ENCODE measurements at regions not wholly inside any gene's neighbourhood (a gene's known extent, or its start where the extent isn't known, plus 50 kb on each side); places are given as distances from the start of the nearest gene placed in this dataset.
A peak's percentile ranks its signal among the peaks of the same experiment; 100 is the strongest.

DNA sequence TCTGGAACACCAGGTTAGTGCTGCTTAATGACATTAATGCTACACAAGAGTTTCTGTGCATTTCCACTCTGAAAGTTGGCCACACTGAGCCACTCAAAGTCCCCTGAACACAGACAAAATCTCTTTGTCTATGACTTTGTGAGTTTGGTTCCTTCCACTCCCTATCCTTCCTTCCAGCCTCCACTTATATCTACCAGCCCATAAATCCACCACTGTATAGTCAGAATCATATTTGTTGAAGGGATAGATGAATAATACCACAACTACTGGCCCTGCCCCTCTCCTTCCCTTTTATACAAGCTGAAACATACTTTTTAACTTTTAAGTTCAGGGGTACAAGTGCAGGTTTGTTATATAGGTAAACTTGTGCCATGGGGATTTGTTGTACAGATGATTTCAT lies 127.5 kb downstream of the ABHD5 start:
- Mint-ChIP-seq H3K27me3 (ENCODE audit: insufficient read depth) (peaks cover 6% of the 10 kb centered on the region), H3K36me3 (ENCODE audit: low read depth) (no peaks in the 10 kb centered on the region)

DNA sequence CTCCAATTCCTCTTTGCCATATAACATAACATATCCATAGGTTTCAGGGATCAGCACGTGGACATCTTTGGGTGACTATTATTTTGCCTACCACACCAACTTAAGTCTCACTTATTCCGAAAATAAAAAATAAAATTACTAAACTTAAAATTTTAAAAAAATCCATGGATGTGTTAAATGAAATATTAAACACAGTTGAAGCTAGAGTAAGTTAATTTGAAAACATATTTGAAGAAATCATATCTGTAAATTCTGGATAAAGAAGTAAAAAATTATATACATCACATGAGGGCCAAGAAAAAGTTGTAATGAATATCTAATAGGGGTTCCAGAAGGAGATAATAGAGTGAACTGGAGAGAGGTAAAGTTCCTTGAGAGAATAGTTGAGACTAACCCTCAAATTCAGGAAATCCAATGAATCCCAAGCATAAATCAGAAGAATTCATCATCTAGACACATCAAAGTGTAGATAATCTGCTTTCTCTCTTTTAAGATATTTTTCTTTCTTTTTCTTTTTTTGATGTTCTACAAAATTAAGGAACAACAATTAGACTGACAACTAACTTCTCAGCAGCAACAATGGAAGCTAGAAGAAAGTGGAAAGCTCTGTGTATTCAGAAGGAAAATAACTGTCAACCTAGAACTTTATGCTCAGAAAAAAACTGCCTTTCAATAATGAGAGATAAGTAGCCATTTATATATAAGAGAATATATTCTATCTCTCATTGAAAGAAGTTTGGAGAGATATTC lies 147.4 kb downstream of the ABHD5 start:
- Mint-ChIP-seq H3K9me3 (peaks cover 4% of the 10 kb centered on the region), H3K4me1 (no peaks in the 10 kb centered on the region), H3K4me3 (no peak overlapping the region), H3K27ac (no peak overlapping the region), H3K27me3 (ENCODE audit: insufficient read depth) (peaks cover 25% of the 10 kb centered on the region), H3K36me3 (ENCODE audit: low read depth) (no peaks in the 10 kb centered on the region)
- DNase-seq, result no peak
- H3K36me3 ChIP-seq (ENCODE audit: control insufficient read depth, insufficient read depth, low read length), result no peaks in the 10 kb centered on the region
- H3K27ac ChIP-seq (ENCODE audit: low read depth, low read length), result no peak overlapping the region
- no peaks in the 10 kb centered on the region for H3K9me3 ChIP-seq (ENCODE audit: control insufficient read depth, low read length)
- 60% methylated on average over 1 of the region's 2 CpGs; no CpG with 5 or more reads in 1 of the 2 experiments for WGBS, 2 experiments (ENCODE audit: insufficient coverage in 1 of 2, insufficient read length in 1 of 2)
- H3K27me3 ChIP-seq (ENCODE audit: control insufficient read depth, insufficient read depth, low read length, poor library complexity, severe bottlenecking), result peaks cover 10% of the 10 kb centered on the region
- no peak overlapping the region for H3K9ac ChIP-seq (ENCODE audit: extremely low read depth, low read length, poor library complexity, severe bottlenecking)
- H3K4me1 ChIP-seq (ENCODE audit: control insufficient read depth, insufficient read depth, low read length), result no peaks in the 10 kb centered on the region
- H3K4me3 ChIP-seq (ENCODE audit: low read length), result no peak overlapping the region
- TF ChIP-seq, protein P1, sequence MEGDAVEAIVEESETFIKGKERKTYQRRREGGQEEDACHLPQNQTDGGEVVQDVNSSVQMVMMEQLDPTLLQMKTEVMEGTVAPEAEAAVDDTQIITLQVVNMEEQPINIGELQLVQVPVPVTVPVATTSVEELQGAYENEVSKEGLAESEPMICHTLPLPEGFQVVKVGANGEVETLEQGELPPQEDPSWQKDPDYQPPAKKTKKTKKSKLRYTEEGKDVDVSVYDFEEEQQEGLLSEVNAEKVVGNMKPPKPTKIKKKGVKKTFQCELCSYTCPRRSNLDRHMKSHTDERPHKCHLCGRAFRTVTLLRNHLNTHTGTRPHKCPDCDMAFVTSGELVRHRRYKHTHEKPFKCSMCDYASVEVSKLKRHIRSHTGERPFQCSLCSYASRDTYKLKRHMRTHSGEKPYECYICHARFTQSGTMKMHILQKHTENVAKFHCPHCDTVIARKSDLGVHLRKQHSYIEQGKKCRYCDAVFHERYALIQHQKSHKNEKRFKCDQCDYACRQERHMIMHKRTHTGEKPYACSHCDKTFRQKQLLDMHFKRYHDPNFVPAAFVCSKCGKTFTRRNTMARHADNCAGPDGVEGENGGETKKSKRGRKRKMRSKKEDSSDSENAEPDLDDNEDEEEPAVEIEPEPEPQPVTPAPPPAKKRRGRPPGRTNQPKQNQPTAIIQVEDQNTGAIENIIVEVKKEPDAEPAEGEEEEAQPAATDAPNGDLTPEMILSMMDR (conservative IDR thresholded peaks at IDR 0.05), result no peak

More for the DNA sequence above, 127.5 kb downstream of the ABHD5 start:
- H3K36me3 ChIP-seq (ENCODE audit: control insufficient read depth, insufficient read depth, low read length), result no peaks in the 10 kb centered on the region
- H3K9me3 ChIP-seq (ENCODE audit: control insufficient read depth, low read length), result no peaks in the 10 kb centered on the region
- H3K9ac ChIP-seq (ENCODE audit: extremely low read depth, low read length, poor library complexity, severe bottlenecking), result no peak overlapping the region
- H3K9me3 Mint-ChIP-seq, result no peaks in the 10 kb centered on the region
- H3K4me1 ChIP-seq (ENCODE audit: control insufficient read depth, insufficient read depth, low read length), result no peaks in the 10 kb centered on the region
- no peaks in the 10 kb centered on the region for H3K4me1 Mint-ChIP-seq
- no peak overlapping the region for H3K27ac Mint-ChIP-seq
- no peak overlapping the region for H3K4me3 ChIP-seq (ENCODE audit: low read length)
- H3K27me3 ChIP-seq (ENCODE audit: control insufficient read depth, insufficient read depth, low read length, poor library complexity, severe bottlenecking), result peaks cover 12% of the 10 kb centered on the region
- DNase-seq, result no peak
- no peak overlapping the region for H3K4me3 Mint-ChIP-seq
- no peak overlapping the region for H3K27ac ChIP-seq (ENCODE audit: low read depth, low read length)
- TF ChIP-seq, protein P1 (conservative IDR thresholded peaks at IDR 0.05), result no peak

DNA sequence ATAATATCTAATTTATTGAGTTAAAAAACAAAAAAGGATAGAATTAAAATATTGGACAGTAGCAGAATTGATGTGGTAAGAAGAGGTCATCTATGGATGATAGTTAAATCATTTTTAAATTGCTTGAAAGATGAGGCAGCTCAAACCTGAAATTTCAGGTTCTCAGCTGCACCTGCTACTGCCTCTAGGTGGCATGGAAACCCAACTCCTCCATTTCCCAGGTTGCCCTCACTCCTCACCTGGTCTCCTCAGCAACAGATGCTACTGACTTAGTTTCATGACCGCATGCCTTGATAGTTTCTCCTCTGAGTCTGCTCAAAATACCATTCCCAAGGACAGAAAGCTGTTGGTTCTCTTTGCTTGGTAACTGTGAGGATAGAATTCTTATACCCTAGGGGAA lies 148.1 kb downstream of the ABHD5 start:
- H3K4me1 ChIP-seq (ENCODE audit: control insufficient read depth, insufficient read depth, low read length), result no peaks in the 10 kb centered on the region
- Mint-ChIP-seq H3K4me1 (no peaks in the 10 kb centered on the region), H3K27me3 (ENCODE audit: insufficient read depth) (peaks cover 27% of the 10 kb centered on the region), H3K36me3 (ENCODE audit: low read depth) (no peaks in the 10 kb centered on the region), H3K9me3 (peaks cover 4% of the 10 kb centered on the region), H3K4me3 (no peak overlapping the region), H3K27ac (no peak overlapping the region)
- H3K9ac ChIP-seq (ENCODE audit: extremely low read depth, low read length, poor library complexity, severe bottlenecking), result no peak overlapping the region
- TF ChIP-seq, protein P1 (conservative IDR thresholded peaks at IDR 0.05), result peak; percentile 75
- peak; percentile 65 for DNase-seq
- H3K27me3 ChIP-seq (ENCODE audit: control insufficient read depth, insufficient read depth, low read length, poor library complexity, severe bottlenecking), result peaks cover 10% of the 10 kb centered on the region
- no peak overlapping the region for H3K27ac ChIP-seq (ENCODE audit: low read depth, low read length)
- no peaks in the 10 kb centered on the region for H3K9me3 ChIP-seq (ENCODE audit: control insufficient read depth, low read length)
- no peaks in the 10 kb centered on the region for H3K36me3 ChIP-seq (ENCODE audit: control insufficient read depth, insufficient read depth, low read length)
- 85% methylated on average over 1 of the region's 1 CpG; no CpG with 5 or more reads in 1 of the 2 experiments for WGBS, 2 experiments (ENCODE audit: insufficient coverage in 1 of 2, insufficient read length in 1 of 2)
- H3K4me3 ChIP-seq (ENCODE audit: low read length), result no peak overlapping the region
